ENCODE measurements at regions not wholly inside any gene's neighbourhood (a gene's known extent, or its start where the extent isn't known, plus 50 kb on each side); places are given as distances from the start of the nearest gene placed in this dataset.

- no peak for TF ChIP-seq EZH2 (IDR thresholded peaks at IDR 0.05; ENCODE audit: low read length, unreplicated experiment)
- no peak for TF ChIP-seq CTCF (conservative IDR thresholded peaks at IDR 0.05; ENCODE audit: low read depth, low read length)
- no peak for TF ChIP-seq EZH2phosphoT487 (IDR thresholded peaks at IDR 0.05; ENCODE audit: borderline replicate concordance, low read length)
These were observed 72.7 kb upstream of the RNU6ATAC start for GRCh38 chr9:134236935-134237629.

Data from PC-3 (cell line).